Inflammatory macrophage (primary cell): ENCODE measurements at regions not wholly inside any gene's neighbourhood (a gene's known extent, or its start where the extent isn't known, plus 50 kb on each side); places are given as distances from the start of the nearest gene placed in this dataset.
"Not testable (repeated sequence)": the region's sequence is repeated elsewhere in the genome, so short reads cannot be mapped to it uniquely, and the experiment has no call there.

ENCODE experiments used
- DNase-seq, 2 donors: peaks; one replicate each; pipeline ENCODE4 v3.0.0-alpha.2; 2020 to 2022

DNA sequence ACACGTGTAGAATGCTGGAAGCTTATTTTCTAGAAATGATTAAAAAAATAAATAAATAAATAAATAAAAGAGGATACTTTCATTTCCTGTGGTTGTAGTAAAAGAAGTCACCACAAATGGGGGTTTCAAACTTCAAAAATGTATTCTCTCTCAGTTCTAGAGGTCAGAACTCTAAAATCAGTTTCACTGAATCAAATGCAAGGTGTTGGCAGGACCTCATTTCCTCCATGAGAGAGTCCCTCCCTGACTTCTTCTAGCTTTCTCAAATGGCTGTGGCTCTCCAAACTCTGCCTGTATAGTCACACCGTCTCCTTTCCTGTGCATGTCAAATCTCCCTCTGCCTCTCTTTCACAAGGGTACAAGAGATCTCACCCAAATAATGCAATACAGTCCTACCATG, 312.6 kb upstream of the CXADR start:
- DNase-seq = no peak

DNA sequence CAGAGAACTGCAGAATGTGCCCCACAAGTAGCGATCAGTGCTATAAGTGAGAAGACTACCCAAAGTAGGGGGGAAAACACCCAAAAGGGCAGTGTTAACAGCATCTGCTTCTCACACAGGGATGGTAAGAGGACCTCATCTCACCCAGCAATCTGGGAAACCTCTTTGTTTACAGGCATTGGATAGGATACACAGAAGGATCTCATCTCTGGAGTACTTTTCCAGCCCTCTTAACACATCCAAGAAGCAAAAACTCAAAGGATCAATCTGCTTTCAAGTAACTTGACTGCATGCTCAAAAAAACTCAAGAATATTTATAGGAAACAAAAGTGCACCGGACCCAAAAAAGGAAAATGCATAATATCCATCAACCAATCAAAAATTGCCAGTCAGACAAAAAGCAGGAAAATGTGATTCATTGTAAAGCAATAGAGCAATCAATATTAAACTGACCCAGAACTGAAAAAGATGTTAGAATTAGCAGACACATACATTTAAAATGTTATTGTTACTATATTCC, 311.0 kb upstream of the CXADR start:
- DNase-seq = no peak

DNA sequence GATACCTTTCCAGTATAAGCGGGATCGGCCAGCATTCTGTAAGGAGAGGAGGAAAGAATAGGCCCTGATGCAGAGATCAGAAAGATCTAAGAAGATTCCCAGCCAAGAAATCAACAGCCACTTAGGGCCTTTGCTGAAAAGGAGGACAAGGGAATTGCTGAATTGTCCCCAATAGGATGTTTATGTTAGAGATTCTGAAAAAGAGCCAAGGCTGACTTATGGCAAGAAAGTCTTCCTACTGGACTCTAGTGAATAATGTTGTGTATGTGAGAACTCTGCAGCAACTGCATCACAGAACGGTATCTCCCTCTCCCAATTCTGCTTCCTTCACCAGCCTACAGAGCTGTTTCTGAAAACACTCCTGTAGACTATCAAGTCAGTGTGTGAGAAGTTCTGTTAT, 298.0 kb upstream of the CXADR start:
- DNase-seq = no peak

DNA sequence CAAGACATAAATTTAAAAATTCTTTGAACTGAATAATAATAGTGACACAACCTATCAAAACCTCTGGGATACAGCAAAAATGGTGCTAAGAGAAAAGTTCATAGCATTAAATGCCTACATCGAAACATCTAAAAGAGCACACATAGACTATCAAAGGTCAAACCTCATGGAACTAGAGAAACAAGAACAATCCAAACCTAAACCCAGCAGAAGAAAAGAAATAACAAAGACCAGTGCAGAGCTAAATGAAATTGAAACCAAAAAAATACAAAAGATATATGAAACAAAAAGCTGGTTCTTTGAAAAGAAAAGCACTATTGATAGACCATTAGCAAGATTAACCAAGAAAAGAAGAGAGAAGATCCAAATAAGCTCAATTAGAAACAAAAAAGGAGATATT, 293.8 kb upstream of the CXADR start:
- not testable (repeated sequence) for DNase-seq

DNA sequence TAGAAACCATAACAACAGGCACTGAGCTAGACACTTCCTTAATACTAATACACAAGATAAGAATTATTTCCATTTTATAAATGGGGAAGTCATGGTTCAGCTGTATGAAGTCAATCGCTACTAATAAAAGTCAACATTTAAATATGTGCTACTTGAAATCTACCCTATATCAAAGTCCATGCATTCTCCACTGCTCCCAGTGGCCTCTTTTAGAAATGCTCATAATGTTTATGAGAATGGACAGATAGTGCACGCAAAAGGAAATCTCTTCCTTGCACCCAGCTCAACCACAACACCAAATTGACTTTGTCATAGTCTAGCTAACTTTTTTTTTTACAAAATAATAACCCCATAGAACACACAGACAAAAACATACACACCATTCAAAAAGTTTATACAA, 281.7 kb upstream of the CXADR start:
- DNase-seq = no peak

DNA sequence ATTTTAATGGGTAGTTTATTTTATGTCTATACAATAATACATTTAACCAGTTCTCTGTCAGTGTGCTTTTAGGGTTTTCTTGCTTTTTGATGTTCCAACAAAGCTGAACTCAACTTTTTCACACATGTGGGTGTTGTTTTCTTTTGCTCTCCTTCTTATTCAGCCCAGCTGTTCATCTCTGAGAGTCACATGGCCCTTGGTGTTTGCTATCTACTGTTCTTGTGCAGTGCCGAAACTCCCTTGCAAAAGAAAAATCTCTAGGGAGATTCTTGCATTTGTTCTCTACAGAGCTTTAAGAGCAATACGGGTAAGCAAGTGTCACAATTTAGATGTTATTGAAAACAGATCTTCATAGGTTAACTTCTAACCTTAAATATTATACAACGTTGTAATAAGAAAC, 281.1 kb upstream of the CXADR start:
- no peak for DNase-seq

DNA sequence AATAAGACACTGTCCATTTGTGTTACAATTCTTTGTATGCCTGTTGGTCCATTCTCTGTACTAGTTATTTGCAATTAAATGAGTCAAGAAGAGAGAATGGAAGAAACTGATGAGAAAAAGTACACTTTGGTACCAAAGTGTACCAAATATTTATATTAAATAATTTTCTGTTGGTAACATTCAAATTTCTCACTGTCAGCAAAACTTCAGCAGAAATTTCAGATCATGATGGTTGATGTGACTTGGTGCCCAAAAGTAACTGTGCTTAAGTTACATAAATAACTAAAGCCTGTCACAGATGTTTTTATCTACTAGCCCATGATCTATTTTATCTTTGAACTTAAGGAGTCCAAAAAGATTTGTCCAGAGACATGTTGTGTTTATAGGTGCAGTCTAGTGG, 274.4 kb upstream of the CXADR start:
- no peak for DNase-seq

DNA sequence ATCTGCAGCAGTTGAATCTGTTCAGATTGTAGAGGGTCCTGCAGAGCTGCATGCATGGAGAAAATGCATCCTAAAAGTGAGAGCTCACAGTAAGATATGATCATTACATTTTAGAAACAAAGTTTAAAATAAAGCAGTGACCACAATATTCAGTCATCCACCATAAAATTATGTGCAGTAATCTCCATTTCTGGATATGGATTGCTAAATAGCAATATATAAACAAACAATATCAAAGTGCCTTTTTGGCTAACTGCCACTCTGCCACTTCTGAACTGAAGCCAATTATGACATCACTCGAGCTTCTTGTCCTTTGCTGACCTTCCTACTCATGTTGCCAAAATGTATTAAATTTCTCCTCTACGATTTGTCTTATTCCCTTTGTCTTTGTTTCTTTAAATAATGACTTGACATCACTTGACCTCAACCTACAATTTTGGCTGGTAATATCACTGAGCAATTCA, 262.0 kb upstream of the CXADR start:
- no peak for DNase-seq

DNA sequence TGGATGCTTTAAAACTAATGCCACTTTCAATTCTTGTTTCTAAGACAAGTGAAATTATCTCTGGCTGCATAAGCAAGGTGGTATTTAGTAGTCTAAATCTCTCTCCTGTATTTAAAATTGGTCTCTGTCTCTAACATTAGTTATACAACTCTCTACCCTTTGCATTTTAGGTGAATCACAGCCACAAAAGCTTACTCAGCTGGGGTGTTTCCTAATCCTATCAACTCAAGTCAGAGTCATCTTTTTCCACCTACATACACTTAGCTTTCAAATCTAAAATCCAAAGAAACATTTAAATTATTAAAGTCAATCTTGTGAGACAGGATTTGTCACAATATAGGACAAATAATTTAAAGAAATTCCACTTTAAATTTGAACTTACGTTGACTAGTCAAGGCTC, 255.1 kb upstream of the CXADR start:
- DNase-seq = no peak

DNA sequence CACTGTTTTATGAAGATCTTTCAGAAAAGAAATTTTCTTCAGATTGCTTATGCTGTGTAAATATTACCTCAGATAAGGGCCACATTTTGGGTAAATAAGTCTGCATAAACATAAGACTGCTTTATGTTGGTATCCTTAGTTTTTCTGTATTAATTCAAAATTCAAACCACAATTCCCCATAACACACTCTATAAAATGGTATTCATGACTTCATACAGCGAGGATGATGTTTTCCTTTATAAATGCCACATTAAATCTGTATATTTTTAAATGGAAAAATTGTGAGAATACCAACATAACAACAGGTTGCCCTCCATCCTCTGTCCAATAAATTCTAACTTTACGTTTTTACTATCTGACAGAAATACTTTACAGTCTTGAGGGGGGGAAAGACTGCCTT, 248.7 kb upstream of the CXADR start:
- no peak for DNase-seq

DNA sequence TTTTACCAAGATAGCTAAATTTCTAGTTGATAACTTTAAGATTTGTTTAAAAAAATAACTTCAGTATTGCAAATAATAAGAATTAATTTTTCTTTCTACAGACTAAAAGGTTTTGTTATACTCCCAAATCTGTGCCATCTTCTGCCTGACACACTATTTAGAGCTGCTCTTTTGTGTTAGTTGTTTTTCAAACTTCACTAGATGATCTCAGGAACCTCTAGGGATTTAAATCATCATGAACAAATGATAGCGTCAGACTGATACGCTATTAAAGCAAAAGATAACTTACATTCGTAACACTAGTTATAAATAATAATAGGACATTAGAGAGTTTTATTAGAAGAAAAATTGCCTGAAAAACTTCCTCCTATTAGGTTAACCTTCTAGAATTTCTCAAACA, 243.1 kb upstream of the CXADR start:
- no peak for DNase-seq

DNA sequence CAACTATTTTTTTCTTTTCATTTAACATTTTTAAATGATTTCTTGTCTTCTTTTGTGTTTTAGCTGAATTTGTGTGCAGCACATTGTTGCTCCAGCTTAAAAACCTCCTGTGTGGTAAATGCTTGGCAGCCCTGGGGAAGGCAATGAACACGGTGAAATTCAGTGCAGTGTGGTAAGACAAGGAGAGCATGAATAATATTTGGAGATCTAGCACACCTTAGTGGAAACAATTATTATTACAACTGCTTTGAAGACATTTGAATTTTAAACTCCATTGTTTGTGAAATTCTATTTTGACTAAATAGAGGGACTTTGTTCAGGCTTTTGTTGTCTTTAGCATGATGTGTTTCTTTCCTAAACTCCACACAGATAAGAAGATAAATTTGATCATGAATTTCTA, 242.6 kb upstream of the CXADR start:
- DNase-seq = no peak

DNA sequence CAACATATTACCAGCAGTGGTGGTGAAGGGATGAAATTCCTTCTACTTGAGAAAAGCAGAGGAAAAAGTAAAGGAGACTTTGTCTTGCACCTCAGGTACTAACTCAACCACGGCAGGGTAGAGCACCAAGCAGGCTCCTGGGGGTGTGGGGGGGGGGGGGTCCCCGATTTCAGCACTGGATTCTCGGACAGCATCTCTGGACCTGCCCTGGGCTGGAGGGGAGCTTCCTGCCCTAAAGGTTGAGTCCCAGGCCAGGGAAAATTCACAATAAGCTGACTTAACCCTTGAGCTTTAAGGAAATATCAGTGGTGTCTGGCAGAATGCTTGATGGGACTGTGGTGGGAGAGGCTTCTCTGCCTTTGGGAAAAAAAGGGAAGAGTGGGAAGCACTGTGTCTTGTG, 233.2 kb upstream of the CXADR start:
- DNase-seq = no peak

DNA sequence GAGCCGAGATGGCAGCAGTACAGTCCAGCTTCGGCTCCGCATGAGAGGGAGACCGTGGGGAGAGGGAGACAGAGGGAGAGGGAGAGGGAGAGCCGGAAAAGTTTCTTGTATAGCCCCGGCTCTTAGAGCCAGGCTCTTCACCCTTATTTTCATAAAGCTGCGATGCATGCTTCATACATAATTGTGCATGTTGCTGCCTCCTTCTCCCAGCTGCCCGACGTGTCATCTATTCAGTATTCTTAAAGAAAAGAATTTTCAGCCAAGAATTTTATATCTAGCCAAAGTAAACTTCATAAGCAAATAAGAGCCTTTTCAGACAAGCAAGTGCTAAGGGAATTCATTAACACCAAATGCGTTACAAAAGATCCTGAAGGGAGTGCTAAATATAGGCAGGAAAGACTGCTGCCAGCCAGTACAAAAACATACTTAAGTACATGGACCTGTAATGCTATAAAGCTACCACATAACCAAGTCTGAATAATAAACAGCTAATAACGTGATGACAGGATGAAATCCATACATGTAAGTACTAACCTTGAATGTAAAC, 219.8 kb upstream of the CXADR start:
- DNase-seq = not testable (repeated sequence)

DNA sequence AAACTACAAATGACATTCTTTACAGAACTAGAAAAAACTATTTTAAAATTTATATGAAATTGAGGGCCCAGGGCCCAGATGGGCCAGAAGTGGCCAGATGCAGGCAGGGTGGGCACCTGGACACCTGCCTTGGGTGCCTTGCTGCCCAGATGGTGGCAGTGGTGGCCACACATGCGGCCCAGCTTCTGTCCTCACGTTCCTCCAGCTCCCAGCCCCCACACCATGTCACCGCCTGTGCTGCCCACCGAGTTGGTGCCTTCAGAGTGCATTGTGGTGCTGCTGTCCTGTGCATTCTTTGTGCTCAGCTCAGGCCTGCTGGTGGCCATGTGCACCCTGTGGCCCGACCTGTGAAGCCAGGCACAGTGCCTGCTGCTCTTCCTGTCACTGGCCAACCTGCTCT, 216.8 kb upstream of the CXADR start:
- no peak for DNase-seq

DNA sequence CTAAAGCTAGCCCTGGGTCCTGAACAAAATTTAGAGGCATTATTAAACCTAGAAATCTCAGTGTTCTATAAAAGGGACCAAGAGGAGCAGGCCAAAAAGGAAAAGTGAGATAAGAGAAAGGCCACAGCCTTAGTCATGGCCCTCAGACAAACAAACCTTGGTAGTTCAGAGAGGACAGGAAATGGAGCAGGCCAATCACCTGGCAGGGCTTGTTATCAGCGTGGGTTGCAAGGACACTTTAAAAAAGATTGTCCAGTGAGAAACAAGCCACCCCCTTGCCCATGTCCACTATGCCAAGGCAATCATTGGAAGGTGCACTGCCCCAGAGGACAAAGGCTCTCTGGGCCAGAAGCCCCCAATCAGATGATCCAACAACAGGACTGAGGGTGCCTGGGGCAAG, 213.3 kb upstream of the CXADR start:
- not testable (repeated sequence) for DNase-seq

DNA sequence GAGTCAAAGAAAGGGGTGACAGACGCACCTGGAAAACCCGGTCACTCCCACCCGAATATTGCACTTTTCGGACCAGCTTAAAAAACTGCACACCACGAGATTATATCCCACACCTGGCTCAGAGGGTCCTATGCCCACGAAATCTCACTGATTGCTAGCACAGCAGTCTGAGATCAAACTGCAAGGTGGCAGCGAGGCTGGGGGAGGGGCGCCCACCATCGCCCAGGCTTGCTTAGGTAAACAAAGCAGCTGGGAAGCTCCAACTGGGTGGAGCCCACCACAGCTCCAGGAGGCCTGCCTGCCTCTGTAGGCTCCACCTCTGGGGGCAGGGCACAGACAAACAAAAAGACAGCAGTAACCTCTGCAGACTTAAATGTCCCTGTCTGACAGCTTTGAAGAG, 185.1 kb upstream of the CXADR start:
- DNase-seq = not testable (repeated sequence)

DNA sequence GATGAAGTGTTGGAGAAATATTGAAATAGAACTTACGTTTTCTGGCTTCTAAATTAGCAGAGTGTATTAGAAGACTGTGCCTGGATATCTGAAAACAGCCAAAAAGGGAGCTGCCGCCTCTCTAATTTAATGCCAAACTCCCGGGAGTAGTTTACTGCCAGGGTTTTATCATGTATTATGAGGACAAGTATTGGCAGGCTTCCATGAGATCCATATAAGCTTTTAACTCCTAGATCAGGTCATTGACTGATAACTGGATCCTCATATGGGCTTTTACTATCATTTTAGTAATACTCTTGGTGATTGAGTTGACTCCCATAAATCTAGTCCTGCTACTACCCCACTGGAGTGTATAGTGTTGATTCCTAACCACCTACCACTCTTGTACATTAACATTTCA, 178.4 kb upstream of the CXADR start:
- no peak for DNase-seq

DNA sequence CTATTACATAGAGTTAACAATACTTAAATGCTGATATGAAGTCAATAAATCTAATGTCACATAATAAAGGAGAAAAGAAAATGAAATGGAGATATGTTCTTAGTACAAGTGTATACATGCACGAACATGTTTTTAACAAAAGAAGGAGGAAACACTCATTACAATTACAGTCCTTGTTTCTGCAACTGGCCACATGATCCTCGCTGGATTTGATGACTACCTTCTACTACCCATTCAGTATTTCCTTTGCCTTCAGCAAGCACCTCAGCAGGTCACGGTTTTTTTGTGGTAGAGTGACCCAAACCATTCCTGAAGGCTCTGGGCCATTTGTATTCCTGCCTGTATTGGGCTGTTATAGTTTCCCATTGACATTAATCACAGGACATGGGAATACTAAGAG, 172.8 kb upstream of the CXADR start:
- DNase-seq = no peak

DNA sequence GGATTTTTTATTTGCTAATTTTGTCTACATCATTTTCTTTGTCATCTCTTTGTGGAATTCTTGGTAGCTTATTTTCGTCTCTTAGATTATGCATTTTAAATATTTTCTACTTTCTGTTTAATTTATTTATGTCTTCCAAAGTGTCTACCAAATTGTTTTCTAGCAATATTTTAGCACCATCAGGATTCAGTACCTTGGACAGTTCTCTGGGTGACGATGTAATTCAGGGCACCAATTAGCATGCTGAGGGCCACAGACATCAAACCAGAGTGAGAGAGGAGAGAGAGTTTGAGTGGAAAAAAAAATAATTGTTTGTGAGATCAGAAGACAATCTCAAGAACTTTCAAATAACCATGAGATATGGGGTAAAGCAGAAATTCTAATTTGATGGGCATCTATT, 169.8 kb upstream of the CXADR start:
- DNase-seq = no peak

DNA sequence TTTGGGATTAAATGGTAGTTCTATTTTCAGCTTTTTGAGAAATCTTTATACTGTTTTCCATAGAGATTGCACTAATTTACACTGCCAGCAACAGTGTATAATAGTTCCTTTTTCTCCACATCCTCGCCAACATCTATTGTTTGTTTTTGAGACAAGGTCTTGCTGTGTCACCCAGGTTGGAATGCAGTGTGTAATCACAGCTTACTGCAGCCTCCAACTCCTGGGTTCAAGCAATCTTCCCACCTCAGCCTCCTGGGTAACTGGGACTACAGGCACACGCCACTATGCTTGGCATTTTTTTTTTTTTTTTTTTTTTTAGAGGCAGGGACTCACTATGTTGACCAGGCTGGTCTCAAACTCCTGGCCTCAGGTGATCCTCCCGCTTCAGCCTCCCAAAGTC, 164.5 kb upstream of the CXADR start:
- DNase-seq = no peak

DNA sequence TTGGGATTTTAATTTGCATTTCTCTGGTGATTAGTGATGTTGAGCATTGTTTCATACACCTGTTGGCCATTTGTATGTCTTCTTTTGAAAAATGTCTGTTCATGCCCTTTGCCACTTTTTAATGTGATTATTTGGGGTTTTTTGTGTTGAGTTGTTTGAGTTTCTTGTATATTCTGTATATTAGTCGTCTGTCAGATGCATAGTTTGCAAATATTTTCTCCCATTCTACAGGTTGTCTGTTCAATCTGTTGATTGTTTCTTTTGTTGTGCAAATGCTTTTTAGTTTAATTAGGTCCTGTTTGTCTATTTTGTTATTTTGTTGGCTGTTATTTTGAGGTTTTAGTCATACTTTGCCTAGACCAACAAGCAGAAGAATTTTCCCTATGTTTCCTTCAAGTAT, 164.0 kb upstream of the CXADR start:
- DNase-seq = no peak

DNA sequence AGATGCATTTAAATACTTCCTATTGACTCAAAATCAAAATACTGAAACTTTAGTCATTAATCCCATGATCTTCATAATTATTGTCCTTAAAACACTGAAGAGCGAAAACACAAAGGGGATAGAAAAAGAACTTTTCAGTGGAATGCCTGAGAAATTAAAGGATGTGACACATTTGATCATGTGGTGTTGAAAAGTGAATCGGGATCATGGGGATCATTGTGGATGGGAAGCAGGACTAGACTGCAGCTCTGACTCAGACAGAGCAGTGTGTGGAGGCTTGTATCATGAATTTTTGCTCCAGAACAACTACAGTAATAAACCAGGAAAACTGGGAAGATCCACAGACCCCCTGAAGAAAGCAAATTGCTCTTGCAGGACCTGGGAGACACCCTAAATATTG, 161.1 kb upstream of the CXADR start:
- no peak for DNase-seq

DNA sequence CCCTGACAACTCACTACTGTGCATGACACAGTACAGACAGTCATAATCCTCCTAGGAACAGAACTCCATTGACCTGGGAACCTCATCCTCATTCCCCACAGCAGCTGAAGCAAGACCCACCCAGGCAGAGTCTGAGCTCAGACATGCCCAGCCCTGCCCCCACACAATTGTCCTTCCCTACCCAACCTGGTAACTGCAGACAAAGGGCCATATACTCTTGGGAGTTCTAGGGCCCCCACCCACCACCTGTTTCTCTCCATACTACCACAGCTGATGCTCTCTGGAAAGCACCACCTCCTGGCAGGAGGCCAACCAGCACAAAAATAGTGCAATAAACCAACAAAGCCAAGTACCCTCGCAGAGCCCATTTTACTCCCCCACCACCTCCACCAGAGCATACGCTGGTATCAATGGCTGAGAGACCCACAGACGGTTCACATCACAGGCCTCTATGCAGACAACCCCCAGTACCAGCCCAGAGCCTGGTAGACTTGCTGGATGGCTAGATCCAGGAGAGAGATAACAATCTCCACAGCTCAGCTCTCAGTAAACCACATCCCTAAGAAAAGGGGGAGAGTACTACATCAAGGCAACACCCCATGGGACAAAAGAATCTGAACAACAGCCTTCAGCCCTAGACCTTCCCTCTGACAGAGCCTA, 159.7 kb upstream of the CXADR start:
- DNase-seq = no peak

DNA sequence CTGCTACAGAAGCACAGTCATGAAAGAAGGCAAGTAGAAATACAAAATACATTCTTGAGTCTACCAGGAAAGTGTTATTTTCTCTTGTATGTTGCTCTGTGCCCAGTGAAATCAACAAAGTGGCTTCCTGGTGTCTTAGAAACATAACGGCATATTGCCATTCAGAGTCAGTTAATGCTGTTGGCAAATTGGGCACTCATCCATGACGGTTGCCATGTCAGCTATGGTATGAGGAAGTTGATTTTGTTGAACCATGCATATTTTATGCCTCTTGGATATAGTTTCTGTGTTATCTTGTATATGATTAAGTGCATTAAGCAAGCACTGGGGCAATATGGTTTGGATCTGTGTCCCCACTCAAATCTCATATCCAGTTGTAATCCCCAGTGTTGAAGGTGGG, 153.1 kb upstream of the CXADR start:
- no peak for DNase-seq
